HCT116 (cell line): ENCODE measurements at regions not wholly inside any gene's neighbourhood (a gene's known extent, or its start where the extent isn't known, plus 50 kb on each side); places are given as distances from the start of the nearest gene placed in this dataset.

Source experiments
- ATAC-seq: fragments of 200-7000 bp; cut with Tn5 transposase; 2 replicates; pipeline ENCODE4 v1.9.1; 2020; ENCODE audit warnings: mild to moderate bottlenecking, moderate library complexity
- BruUV-seq: library from RNA; stranded (reverse); fragments of 400-500 nt; replicated peaks from 2 replicates; lab custom pipeline; 2021; lab: Mats Ljungman, UMichigan
- CTCF ChIA-PET: fragments of 300-600 bp; sonication (Branson Sonifier 250); formaldehyde crosslinking; loops from one replicate; lab custom pipeline; 2021; ENCODE audit warnings: antibody characterized with exemption; lab: Charles Lee
- POLR2A ChIA-PET: fragments of 300-600, 350-600 bp; sonication (Branson Sonifier 250); formaldehyde crosslinking; loops from one replicate; lab custom pipeline; 2021; ENCODE audit warnings: antibody characterized with exemption; lab: Charles Lee
- RAD21 ChIA-PET, 2 experiments: fragments of 300-600 bp; sonication (Branson Sonifier 250); formaldehyde crosslinking; loops; one replicate each; lab custom pipeline; 2023; ENCODE audit warnings: low total read pairs in 2 of 2; ENCODE audit not compliant: uncharacterized antibody in 2 of 2, unreplicated experiment in 2 of 2, low non-redundant PET in 1 of 2; lab: Charles Lee
- DNase-seq: peaks from one replicate; pipeline ENCODE4 v3.0.0-alpha.2; 2010; ENCODE audit warnings: low read depth, low spot score
- H2AFZ ChIP-seq: fragments of 200-600 bp; shearing (Covaris generic), sonication (generic); 2 replicates; pipeline ENCODE4 v1.6.1; 2017; ENCODE audit warnings: low read depth, mixed run types, mixed read lengths, antibody characterized with exemption, low read length; ENCODE audit not compliant: poor library complexity, severe bottlenecking
- H3K27ac ChIP-seq: 2 replicates; pipeline ENCODE4 v1.5.1; 2012; ENCODE audit warnings: low read depth, low read length
- H3K27me3 ChIP-seq: fragments of 200-600 bp; sonication (generic); 2 replicates; pipeline ENCODE4 v1.6.1; 2016; ENCODE audit warnings: mixed run types, low read length, mixed read lengths; ENCODE audit not compliant: insufficient read depth
- H3K36me3 ChIP-seq, 2 experiments: fragments of 200-500 bp in 1 of 2; fragments of 200-600 bp in 1 of 2; sonication (Bioruptor generic) in 1 of 2; sonication (generic) in 1 of 2; 2 replicates each; pipeline versions ENCODE4 v1.5.1 to v1.6.1; 2014 to 2016; ENCODE audit warnings: low read length in 2 of 2, inconsistent platforms in 1 of 2, mixed read lengths in 1 of 2, mixed run types in 1 of 2; ENCODE audit not compliant: insufficient read depth in 2 of 2, control insufficient read depth in 1 of 2
- H3K4me1 ChIP-seq, 2 experiments: fragments of 200-600 bp in 1 of 2; sonication (generic) in 1 of 2; 2 replicates each; pipeline versions ENCODE4 v1.5.1 to v1.6.1; 2012 to 2017; ENCODE audit warnings: low read length in 2 of 2, inconsistent platforms in 1 of 2, mild to moderate bottlenecking in 1 of 2, mixed read lengths in 1 of 2, mixed run types in 1 of 2, moderate library complexity in 1 of 2; ENCODE audit not compliant: insufficient read depth in 2 of 2, control insufficient read depth in 1 of 2
- H3K4me2 ChIP-seq: fragments of 200-600 bp; sonication (generic); 2 replicates; pipeline ENCODE4 v1.6.1; 2017; ENCODE audit warnings: mixed run types, low read length, mixed read lengths
- H3K4me3 ChIP-seq, 2 experiments: fragments of 200-600 bp in 1 of 2; sonication (generic) in 1 of 2; replicated peaks in 1 of 2; 2 replicates each; pipeline ENCODE4 v1.5.1; 2011 to 2016; ENCODE audit warnings: low read length in 2 of 2, control low read depth in 1 of 2, low read depth in 1 of 2, mild to moderate bottlenecking in 1 of 2, mixed read lengths in 1 of 2, mixed run types in 1 of 2
- H3K79me2 ChIP-seq: fragments of 200-600 bp; sonication (generic); 2 replicates; pipeline ENCODE4 v1.6.1; 2017; ENCODE audit warnings: mild to moderate bottlenecking, mixed run types, low read length, moderate library complexity, mixed read lengths; ENCODE audit not compliant: insufficient read depth
- H3K9ac ChIP-seq: fragments of 200-600 bp; sonication (generic); 2 replicates; pipeline ENCODE4 v1.6.1; 2016; ENCODE audit warnings: low read length, mixed read lengths
- H3K9me2 ChIP-seq: fragments of 200-600 bp; sonication (generic), shearing (Covaris generic); 2 replicates; pipeline ENCODE4 v1.6.1; 2017; ENCODE audit warnings: mixed run types, mild to moderate bottlenecking, moderate library complexity; ENCODE audit not compliant: insufficient read depth
- H3K9me3 ChIP-seq, 2 experiments: fragments of 200-500 bp in 1 of 2; fragments of 200-600 bp in 1 of 2; sonication (Bioruptor generic) in 1 of 2; sonication (generic) in 1 of 2; 2 replicates each; pipeline ENCODE4 v1.6.1; 2014 to 2017; ENCODE audit warnings: low read length in 2 of 2, mixed read lengths in 2 of 2, inconsistent platforms in 1 of 2, low read depth in 1 of 2, mild to moderate bottlenecking in 1 of 2, mixed run types in 1 of 2, moderate library complexity in 1 of 2; ENCODE audit not compliant: control insufficient read depth in 1 of 2, insufficient read depth in 1 of 2
- H4K20me1 ChIP-seq: fragments of 200-600 bp; sonication (generic), shearing (Covaris generic); 2 replicates; pipeline ENCODE4 v1.6.1; 2017; ENCODE audit warnings: mixed run types, mild to moderate bottlenecking, moderate library complexity; ENCODE audit not compliant: insufficient read depth
- ATF3 ChIP-seq: IDR thresholded peaks from 2 replicates; pipeline ENCODE4 v1.6.1; 2012
- CBX3 ChIP-seq: IDR thresholded peaks from 2 replicates; pipeline ENCODE4 v1.6.1; 2012; ENCODE audit warnings: low read depth
- CTCF ChIP-seq, 3 experiments: fragments of 200-600 bp in 1 of 3; sonication (generic) in 1 of 3; IDR thresholded peaks in 2 of 3; conservative IDR thresholded peaks in 1 of 3; 2 replicates each; pipeline ENCODE4 v1.5.1; 2012 to 2017; ENCODE audit warnings: low read depth in 2 of 3, low read length in 2 of 3, antibody characterized with exemption in 1 of 3, borderline replicate concordance in 1 of 3, control low read depth in 1 of 3, mild to moderate bottlenecking in 1 of 3, mixed read lengths in 1 of 3, mixed run types in 1 of 3, moderate library complexity in 1 of 3; ENCODE audit not compliant: insufficient read depth in 1 of 3
- EZH2 ChIP-seq: fragments of 200-600 bp; sonication (generic); IDR thresholded peaks from 2 replicates; pipeline ENCODE4 v1.6.1; 2017; ENCODE audit warnings: antibody characterized with exemption, mixed run types
- FOSL1 ChIP-seq: IDR thresholded peaks from 2 replicates; pipeline ENCODE4 v1.6.1; 2012; ENCODE audit warnings: low read depth
- POLR2AphosphoS5 ChIP-seq: IDR thresholded peaks from 2 replicates; pipeline ENCODE4 v1.6.1; 2011; ENCODE audit warnings: mild to moderate bottlenecking, low read depth, low read length, moderate library complexity
- SRF ChIP-seq: IDR thresholded peaks from 2 replicates; pipeline ENCODE4 v1.6.1; 2012; ENCODE audit warnings: low read depth
- ZNF274 ChIP-seq: fragments of 200-500 bp; sonication (Bioruptor generic); IDR thresholded peaks from 2 replicates; pipeline ENCODE4 v1.6.1; 2014; ENCODE audit warnings: mild to moderate bottlenecking, low read depth, low read length, inconsistent platforms
- intact Hi-C: fragments of 100-400 bp; cut with micrococcal nuclease; formaldehyde crosslinking; loops from 2 replicates; pipeline ENCODE4 v1.10.0; 2022

- BruUV-seq = no TSS peak
- DNase-seq = no peak
- H3K9me3 ChIP-seq = no peaks in the 10 kb centered on the region
- TF ChIP-seq ATF3 = no peak
- TF ChIP-seq, all 23 proteins: peak for 0
- Histone ChIP-seq H3K4me1 (peaks cover 0 to under 1% of the 10 kb centered on the region in 2 experiments; a peak in 1 of 4 replicates), H4K20me1 (no peaks in the 10 kb centered on the region), H3K9me2 (no peaks in the 10 kb centered on the region), H3K36me3 (no peaks in the 10 kb centered on the region), H3K79me2 (no peaks in the 10 kb centered on the region), H2AFZ (no peak overlapping the region), H3K27ac (no peak overlapping the region), H3K4me2 (no peak overlapping the region), H3K4me3 (no peak overlapping the region), H3K27me3 (no peaks in the 10 kb centered on the region), H3K9ac (no peak overlapping the region)
- CTCF ChIA-PET = no interaction called here
- intact Hi-C loops = no loop called here
- RAD21 ChIA-PET = no interaction called here
- POLR2A ChIA-PET = no interaction called here
- ATAC-seq = no peak
Observed at GRCh38 chr2:220653776-220654175, 918.3 kb downstream of the EPHA4 start.

- Histone ChIP-seq H3K27me3 (no peaks in the 10 kb centered on the region), H3K9ac (no peak overlapping the region), H3K9me3 (no peaks in the 10 kb centered on the region), H3K4me1 (no peaks in the 10 kb centered on the region), H3K4me3 (no peak overlapping the region), H3K9me2 (no peaks in the 10 kb centered on the region), H4K20me1 (no peaks in the 10 kb centered on the region), H3K27ac (no peak overlapping the region), H3K36me3 (no peaks in the 10 kb centered on the region), H3K79me2 (no peaks in the 10 kb centered on the region), H3K4me2 (no peak overlapping the region), H2AFZ (no peak overlapping the region)
- RAD21 ChIA-PET = no interaction called here
- no TSS peak for BruUV-seq
- no peak for TF ChIP-seq FOSL1
- TF ChIP-seq ZNF274 = no peak
- TF ChIP-seq CBX3 = no peak
- TF ChIP-seq SRF = no peak
- no peak for TF ChIP-seq EZH2
- TF ChIP-seq POLR2AphosphoS5 = no peak
- TF ChIP-seq CTCF (IDR thresholded peaks at IDR 0.05 in 2 of 3, conservative IDR thresholded peaks at IDR 0.05 in 1 of 3; ENCODE audit: borderline replicate concordance in 1 of 3, insufficient read depth in 1 of 3, low read depth in 2 of 3, low read length in 2 of 3) = no peak
- POLR2A ChIA-PET = no interaction called here
- ATAC-seq = no peak
- intact Hi-C loops = no loop called here
- CTCF ChIA-PET = no interaction called here
- no peak for DNase-seq
Observed at GRCh38 chr2:220654322-220654721, 917.8 kb downstream of the EPHA4 start.
